ENCODE measurements at regions not wholly inside any gene's neighbourhood (a gene's known extent, or its start where the extent isn't known, plus 50 kb on each side); places are given as distances from the start of the nearest gene placed in this dataset.

DNA sequence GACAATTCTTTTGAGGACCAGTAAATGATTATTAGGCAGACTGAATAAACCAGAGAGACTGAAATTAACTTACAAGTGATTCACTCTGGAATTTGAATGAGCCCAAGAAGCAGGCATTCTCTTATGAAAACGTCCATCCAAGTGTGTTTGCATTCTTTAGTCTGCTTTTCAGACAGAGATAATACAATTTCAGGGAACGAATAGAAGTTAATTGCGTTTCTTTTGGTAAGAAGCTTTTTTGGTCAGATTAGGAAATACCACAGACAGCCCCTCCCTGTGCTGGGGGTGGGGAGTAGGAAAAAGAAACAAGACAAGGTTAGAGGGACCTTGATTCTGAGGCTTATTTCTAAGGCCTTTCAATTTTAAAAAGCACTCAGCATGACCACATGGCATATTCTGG lies 874.4 kb downstream of the SUCLG1 start:
- in situ Hi-C loops (cut with MboI; ENCODE audit: low pct_unique_long_range_greater_than_20kb, low sequenced_read_pairs, unreplicated experiment): no loop called here
- no peak for TF ChIP-seq CTCF (IDR thresholded peaks at IDR 0.05; ENCODE audit: extremely low read depth, insufficient read depth, missing control alignments)
- no peak for DNase-seq (ENCODE audit: low spot score)

DNA sequence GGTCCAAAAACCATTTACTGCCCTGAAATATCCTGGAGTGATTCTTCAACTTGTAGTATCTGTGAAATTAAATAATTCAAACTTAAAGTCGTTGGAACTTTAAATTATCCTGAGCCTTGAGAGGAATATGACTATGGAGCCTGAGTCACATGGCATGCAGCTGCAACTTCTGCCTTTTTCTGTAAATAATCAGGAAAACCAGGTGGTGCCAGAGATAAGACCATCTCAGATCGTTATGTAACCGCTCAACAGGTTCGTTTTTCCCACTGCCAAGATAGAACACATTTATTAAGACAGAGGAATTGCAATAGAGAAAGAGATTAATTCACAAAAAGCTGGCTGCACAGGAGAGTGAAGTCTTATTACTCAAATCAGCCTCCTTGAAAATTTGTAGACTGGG lies 876.5 kb downstream of the SUCLG1 start:
- in situ Hi-C loops (cut with MboI; ENCODE audit: low pct_unique_long_range_greater_than_20kb, low sequenced_read_pairs, unreplicated experiment): no loop called here
- no peak for DNase-seq (ENCODE audit: low spot score)
- TF ChIP-seq CTCF (IDR thresholded peaks at IDR 0.05; ENCODE audit: extremely low read depth, insufficient read depth, missing control alignments): no peak

GRCh38 chr2:83579507-83579906 lies 879.6 kb downstream of the SUCLG1 start:
- TF ChIP-seq CTCF (IDR thresholded peaks at IDR 0.05; ENCODE audit: extremely low read depth, insufficient read depth, missing control alignments): no peak
- in situ Hi-C loops (cut with MboI; ENCODE audit: low pct_unique_long_range_greater_than_20kb, low sequenced_read_pairs, unreplicated experiment): no loop called here
- no peak for DNase-seq (ENCODE audit: low spot score)

DNA sequence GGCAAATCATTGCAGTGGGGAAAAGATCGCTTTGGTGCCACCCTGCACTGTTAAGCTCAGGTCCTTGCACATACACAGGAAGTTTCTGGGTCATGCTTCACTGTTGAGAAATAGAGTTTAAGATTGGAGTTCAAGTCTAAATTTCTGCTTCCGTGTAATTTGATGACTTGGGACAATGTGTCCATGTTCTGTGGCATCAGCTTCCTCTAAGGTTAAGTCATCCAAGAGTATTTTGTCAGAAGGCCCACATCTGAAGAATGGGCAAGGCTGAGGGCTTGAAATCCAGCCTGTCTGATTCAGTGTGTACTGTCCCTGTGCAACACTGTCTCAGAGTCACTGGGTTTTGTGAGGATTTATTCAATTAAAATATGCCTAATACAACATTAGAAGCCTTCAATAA lies 880.7 kb downstream of the SUCLG1 start:
- TF ChIP-seq CTCF (IDR thresholded peaks at IDR 0.05; ENCODE audit: extremely low read depth, insufficient read depth, missing control alignments): no peak
- DNase-seq (ENCODE audit: low spot score): no peak

DNA sequence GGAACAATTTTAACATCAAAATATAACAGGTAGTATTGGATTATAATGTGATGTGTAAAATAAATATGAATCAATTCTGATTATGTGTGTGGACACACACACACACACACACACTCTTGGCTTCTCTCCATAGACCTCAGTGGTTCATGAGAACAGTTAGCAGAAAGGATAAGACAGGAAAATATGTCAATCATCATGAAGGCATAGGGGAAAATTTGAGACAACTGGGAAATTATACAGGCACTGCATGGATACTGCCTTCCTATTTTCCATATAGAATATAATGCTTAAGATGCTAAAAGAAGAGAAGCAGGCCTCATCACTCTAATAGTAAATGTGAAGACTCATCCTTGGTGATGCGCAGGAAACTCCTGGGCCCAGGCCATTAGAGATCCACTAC lies 884.5 kb downstream of the SUCLG1 start:
- no peak for TF ChIP-seq CTCF (IDR thresholded peaks at IDR 0.05; ENCODE audit: extremely low read depth, insufficient read depth, missing control alignments)
- in situ Hi-C loops (cut with MboI; ENCODE audit: low pct_unique_long_range_greater_than_20kb, low sequenced_read_pairs, unreplicated experiment): no loop called here
- no peak for DNase-seq (ENCODE audit: low spot score)

More for the DNA sequence above, 880.7 kb downstream of the SUCLG1 start:
- in situ Hi-C loops (cut with MboI; ENCODE audit: low pct_unique_long_range_greater_than_20kb, low sequenced_read_pairs, unreplicated experiment): no loop called here

DNA sequence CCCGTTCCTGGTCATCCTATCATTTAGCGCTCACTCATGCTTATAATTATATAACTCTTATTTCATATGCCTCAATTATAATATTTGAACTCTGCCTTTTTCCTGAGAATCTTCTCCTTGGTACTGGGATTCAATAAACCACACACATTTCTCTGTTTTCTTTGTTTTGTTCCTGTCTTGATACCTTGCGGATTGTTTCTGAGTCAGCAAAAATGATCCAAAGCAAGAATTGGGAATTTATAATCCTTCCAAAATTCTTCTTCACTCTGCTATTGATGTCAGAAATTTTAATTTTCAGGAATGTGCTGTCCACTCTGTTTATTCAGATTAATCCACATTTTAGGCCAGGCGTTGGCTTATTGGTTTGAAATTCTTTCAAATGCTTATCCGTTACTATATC lies 886.0 kb downstream of the SUCLG1 start:
- DNase-seq (ENCODE audit: low spot score): no peak
- in situ Hi-C loops (cut with MboI; ENCODE audit: low pct_unique_long_range_greater_than_20kb, low sequenced_read_pairs, unreplicated experiment): no loop called here
- TF ChIP-seq CTCF (IDR thresholded peaks at IDR 0.05; ENCODE audit: extremely low read depth, insufficient read depth, missing control alignments): no peak

- in situ Hi-C loops (cut with MboI; ENCODE audit: low pct_unique_long_range_greater_than_20kb, low sequenced_read_pairs, unreplicated experiment): no loop called here
- no peak for TF ChIP-seq CTCF (IDR thresholded peaks at IDR 0.05; ENCODE audit: extremely low read depth, insufficient read depth, missing control alignments)
- DNase-seq (ENCODE audit: low spot score): no peak
These were observed 886.7 kb downstream of the SUCLG1 start for GRCh38 chr2:83572400-83572799.

Measured in GM13977 (cell line).